ENCODE measurements at regions not wholly inside any gene's neighbourhood (a gene's known extent, or its start where the extent isn't known, plus 50 kb on each side); places are given as distances from the start of the nearest gene placed in this dataset.

DNA sequence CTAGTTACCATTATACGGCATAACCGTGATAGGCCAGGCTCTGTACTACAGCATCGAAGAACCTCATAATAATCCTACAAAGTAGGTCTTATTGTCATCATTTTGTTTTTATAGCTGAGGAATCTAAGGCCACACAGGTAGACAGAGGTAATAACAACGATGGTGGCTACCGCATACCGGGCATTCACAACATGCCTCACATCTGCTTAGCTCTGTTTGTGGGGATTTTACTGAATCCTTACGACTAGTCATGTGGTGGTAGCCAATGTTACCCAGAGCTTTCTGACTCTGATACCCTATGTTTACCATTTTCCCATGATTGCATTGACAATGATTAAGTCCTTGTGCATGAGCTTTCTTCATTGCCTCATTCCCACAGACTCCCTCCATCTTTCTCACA lies 269.4 kb downstream of the TCF7L2 start:
- TF ChIP-seq TAF1 (IDR thresholded peaks at IDR 0.05; ENCODE audit: low read depth, low read length): no peak
- TF ChIP-seq SPI1 (IDR thresholded peaks at IDR 0.05; ENCODE audit: low read depth, low read length): no peak
- no peak for TF ChIP-seq PAX5 (IDR thresholded peaks at IDR 0.05; ENCODE audit: insufficient read depth, low read length, severe bottlenecking)
- TF ChIP-seq POU2F2 (IDR thresholded peaks at IDR 0.05; ENCODE audit: low read depth, low read length): no peak
- no peak for TF ChIP-seq POLR2AphosphoS5 (IDR thresholded peaks at IDR 0.05; ENCODE audit: low read depth, low read length)
- no peak for TF ChIP-seq POLR2A (IDR thresholded peaks at IDR 0.05; ENCODE audit: low read depth, low read length)
- FAIRE-seq (no peak), DNase-seq (ENCODE audit: insufficient read length, low spot score) (no peak)

GRCh38 chr10:113221756-113222168 lies 271.7 kb downstream of the TCF7L2 start:
- DNase-seq (ENCODE audit: insufficient read length, low spot score): no peak
- TF ChIP-seq POLR2AphosphoS5 (IDR thresholded peaks at IDR 0.05; ENCODE audit: low read depth, low read length) (no peak), PAX5 (IDR thresholded peaks at IDR 0.05; ENCODE audit: insufficient read depth, low read length, severe bottlenecking) (no peak), TAF1 (IDR thresholded peaks at IDR 0.05; ENCODE audit: low read depth, low read length) (no peak), SPI1 (IDR thresholded peaks at IDR 0.05; ENCODE audit: low read depth, low read length) (no peak), POLR2A (IDR thresholded peaks at IDR 0.05; ENCODE audit: low read depth, low read length) (no peak), POU2F2 (IDR thresholded peaks at IDR 0.05; ENCODE audit: low read depth, low read length) (no peak)
- FAIRE-seq: no peak

DNA sequence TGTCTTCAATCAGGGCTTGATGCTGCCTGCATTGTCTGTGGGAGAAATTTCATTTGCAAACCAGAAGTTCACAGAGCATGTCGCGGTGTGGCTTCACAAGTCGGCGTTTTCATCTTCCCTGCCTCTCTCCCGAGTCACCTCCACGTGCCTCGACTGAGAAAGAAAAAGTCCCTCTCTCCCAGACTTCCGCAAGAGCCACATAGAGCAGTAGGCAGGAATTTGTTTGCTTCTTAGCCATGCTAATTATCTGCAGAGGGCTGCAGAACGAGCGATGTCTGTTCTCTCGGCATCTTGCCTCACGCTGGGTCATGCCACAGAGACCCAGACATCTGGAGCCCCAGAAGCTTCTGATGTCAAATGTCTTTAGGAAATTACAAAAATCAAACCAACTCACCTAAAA lies 272.2 kb downstream of the TCF7L2 start:
- DNase-seq (ENCODE audit: insufficient read length, low spot score) (no peak), FAIRE-seq (no peak)
- TF ChIP-seq POLR2A (IDR thresholded peaks at IDR 0.05; ENCODE audit: low read depth, low read length) (no peak), POU2F2 (IDR thresholded peaks at IDR 0.05; ENCODE audit: low read depth, low read length) (no peak), POLR2AphosphoS5 (IDR thresholded peaks at IDR 0.05; ENCODE audit: low read depth, low read length) (no peak), PAX5 (IDR thresholded peaks at IDR 0.05; ENCODE audit: insufficient read depth, low read length, severe bottlenecking) (no peak), TAF1 (IDR thresholded peaks at IDR 0.05; ENCODE audit: low read depth, low read length) (no peak), SPI1 (IDR thresholded peaks at IDR 0.05; ENCODE audit: low read depth, low read length) (no peak)

DNA sequence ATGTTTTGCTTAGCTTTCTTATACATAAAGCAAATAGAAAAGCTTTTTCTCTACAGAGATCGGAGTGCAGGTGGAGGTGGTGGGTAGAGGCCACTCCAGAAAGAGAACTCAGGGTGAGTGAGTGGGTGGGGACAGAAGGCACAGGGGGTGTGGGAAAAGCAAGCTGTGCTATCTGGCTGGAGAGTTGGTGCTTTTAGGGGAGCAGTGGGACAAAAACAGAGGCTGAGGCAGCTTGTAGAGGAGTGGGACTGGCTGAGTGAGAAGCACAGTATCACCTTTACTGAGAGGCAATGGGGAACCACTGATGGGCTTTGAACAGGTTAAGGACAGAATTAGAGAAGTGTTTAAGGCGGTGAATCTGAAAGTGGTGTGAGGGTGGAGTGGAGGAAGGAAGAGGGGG lies 275.3 kb downstream of the TCF7L2 start:
- no peak for FAIRE-seq

DNA sequence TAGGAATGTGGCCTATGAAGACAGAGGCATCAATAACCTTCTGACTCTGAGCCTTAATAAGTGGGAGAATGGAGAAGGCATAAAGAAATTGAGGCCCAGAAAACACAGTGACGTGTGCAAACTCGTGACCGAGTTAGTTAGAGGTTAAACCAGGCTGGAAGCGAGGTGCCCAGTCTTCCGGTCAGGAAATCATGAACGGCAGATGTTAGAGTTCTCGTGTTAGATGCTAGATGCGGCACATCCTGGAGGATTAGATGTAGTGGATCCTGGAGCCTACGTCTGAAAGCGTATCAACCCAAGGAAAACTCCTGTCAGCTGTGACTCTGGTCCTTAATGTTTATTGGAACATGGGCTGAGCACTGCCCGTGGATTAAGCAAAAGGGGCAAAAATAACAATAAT lies 275.9 kb downstream of the TCF7L2 start:
- DNase-seq (ENCODE audit: insufficient read length, low spot score) (no peak), FAIRE-seq (no peak)
- TF ChIP-seq POU2F2 (IDR thresholded peaks at IDR 0.05; ENCODE audit: low read depth, low read length): no peak

More for the DNA sequence above, 275.3 kb downstream of the TCF7L2 start:
- TF ChIP-seq POLR2A (IDR thresholded peaks at IDR 0.05; ENCODE audit: low read depth, low read length) (no peak), TAF1 (IDR thresholded peaks at IDR 0.05; ENCODE audit: low read depth, low read length) (no peak), POLR2AphosphoS5 (IDR thresholded peaks at IDR 0.05; ENCODE audit: low read depth, low read length) (no peak), POU2F2 (IDR thresholded peaks at IDR 0.05; ENCODE audit: low read depth, low read length) (no peak), SPI1 (IDR thresholded peaks at IDR 0.05; ENCODE audit: low read depth, low read length) (no peak)
- no peak for DNase-seq (ENCODE audit: insufficient read length, low spot score)

DNA sequence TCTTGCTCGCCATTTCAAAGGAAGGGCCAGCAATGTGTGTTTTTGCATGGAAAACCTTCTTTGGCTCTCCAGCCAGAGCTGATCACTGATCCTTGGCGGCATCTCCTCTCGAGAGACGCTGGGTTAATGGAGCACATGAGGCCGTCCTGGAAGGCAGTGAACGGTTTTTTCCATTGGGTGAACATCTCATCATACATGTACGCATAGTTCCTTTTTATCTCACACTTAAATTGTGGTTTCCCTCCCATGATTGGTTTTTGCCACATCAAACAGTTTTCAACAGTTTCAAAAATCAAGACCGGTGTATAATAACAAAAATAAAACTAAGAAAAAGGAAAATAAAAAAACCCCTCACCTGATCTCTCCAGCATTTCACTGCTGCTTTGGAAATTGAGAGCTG lies 276.4 kb downstream of the TCF7L2 start:
- FAIRE-seq (no peak), DNase-seq (ENCODE audit: insufficient read length, low spot score) (no peak)
- no peak for TF ChIP-seq SPI1 (IDR thresholded peaks at IDR 0.05; ENCODE audit: low read depth, low read length)
- TF ChIP-seq TAF1 (IDR thresholded peaks at IDR 0.05; ENCODE audit: low read depth, low read length): no peak
- TF ChIP-seq POLR2AphosphoS5 (IDR thresholded peaks at IDR 0.05; ENCODE audit: low read depth, low read length): no peak
- no peak for TF ChIP-seq POU2F2 (IDR thresholded peaks at IDR 0.05; ENCODE audit: low read depth, low read length)
- no peak for TF ChIP-seq PAX5 (IDR thresholded peaks at IDR 0.05; ENCODE audit: insufficient read depth, low read length, severe bottlenecking)
- TF ChIP-seq POLR2A (IDR thresholded peaks at IDR 0.05; ENCODE audit: low read depth, low read length): no peak

DNA sequence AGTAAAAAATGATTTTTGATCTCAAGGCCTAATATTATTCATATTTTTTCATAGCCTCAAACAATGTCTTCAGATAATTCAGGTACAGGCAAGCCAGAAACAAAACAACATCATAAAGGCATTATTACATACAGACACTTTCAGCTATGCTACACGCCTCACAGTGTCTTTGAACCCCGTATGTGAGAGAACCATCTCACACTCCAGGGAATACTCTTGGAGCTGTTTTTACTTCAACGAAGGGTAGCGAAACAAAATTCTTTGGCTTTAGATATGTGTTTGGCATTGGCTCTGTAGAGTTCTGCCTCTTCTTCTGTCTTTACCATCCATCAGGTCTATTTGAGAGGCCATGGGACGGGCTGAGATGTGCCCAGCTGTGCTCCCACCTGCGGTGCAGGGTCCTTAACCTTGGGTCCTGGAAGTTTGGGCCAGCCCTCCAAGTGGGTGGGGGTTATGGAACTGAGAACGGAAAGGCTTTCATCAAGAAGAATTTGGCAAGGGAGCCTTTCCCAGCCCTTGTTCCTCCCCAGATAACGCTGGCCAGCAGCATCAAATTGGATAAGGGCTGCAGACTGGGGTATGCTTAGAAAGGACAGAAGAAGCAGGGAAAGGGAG lies 276.9 kb downstream of the TCF7L2 start:
- DNase-seq (ENCODE audit: insufficient read length, low spot score) (no peak), FAIRE-seq (no peak)
- TF ChIP-seq POU2F2 (IDR thresholded peaks at IDR 0.05; ENCODE audit: low read depth, low read length) (no peak), SPI1 (IDR thresholded peaks at IDR 0.05; ENCODE audit: low read depth, low read length) (no peak)

DNA sequence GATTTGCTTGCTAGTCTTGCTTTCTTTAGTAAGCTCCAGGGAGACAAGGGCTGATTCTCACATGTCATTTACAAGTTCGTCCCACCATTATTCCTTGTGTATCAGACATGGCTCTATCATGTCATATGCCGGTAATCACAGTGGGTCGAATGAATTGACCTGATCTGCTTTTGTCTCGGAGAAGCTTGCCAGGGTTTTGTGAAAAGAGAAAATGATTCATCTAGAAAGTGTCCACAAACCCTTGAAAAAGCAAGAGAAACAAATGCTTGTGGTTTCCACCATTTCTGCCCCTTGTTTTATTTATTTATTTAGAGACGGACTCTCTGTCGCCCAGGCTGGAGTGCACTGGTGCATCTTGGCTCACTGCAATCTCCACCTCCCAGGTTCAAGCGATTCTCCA lies 278.5 kb downstream of the TCF7L2 start:
- FAIRE-seq (no peak), DNase-seq (ENCODE audit: insufficient read length, low spot score) (no peak)
- no peak for TF ChIP-seq SPI1 (IDR thresholded peaks at IDR 0.05; ENCODE audit: low read depth, low read length)
- TF ChIP-seq POLR2AphosphoS5 (IDR thresholded peaks at IDR 0.05; ENCODE audit: low read depth, low read length): no peak
- no peak for TF ChIP-seq POLR2A (IDR thresholded peaks at IDR 0.05; ENCODE audit: low read depth, low read length)
- TF ChIP-seq POU2F2 (IDR thresholded peaks at IDR 0.05; ENCODE audit: low read depth, low read length): no peak
- no peak for TF ChIP-seq PAX5 (IDR thresholded peaks at IDR 0.05; ENCODE audit: insufficient read depth, low read length, severe bottlenecking)
- no peak for TF ChIP-seq TAF1 (IDR thresholded peaks at IDR 0.05; ENCODE audit: low read depth, low read length)

DNA sequence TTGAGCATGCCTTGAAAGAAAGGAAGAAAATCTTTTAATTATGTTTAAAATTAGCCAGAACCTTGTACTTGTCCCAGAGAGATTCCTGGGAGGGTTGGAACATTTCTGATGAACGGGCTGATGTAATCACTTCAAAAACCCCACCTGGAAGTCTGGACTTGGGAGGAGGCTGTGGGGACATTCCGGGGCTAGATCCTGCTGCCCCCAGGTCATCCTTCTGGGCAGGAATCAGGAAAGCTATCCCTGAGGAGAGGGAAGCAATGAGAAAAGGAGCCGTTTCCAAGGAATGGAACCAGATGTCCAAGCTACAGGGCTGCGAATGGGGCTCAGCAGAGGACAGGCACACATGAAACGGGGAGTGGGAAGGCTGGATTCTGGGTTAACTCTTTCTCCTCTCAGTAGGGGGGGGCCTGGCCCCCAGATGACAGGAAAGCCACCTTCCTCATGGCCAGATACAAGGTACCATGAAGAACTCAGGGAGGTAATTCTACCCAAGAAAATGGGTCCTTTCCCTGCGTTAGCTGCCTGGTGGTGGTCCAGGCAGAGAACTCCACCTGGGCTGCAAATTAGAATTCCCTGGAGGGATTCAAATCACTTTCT lies 280.1 kb downstream of the TCF7L2 start:
- FAIRE-seq (no peak), DNase-seq (ENCODE audit: insufficient read length, low spot score) (no peak)
- no peak for TF ChIP-seq PAX5 (IDR thresholded peaks at IDR 0.05; ENCODE audit: insufficient read depth, low read length, severe bottlenecking)
- TF ChIP-seq TAF1 (IDR thresholded peaks at IDR 0.05; ENCODE audit: low read depth, low read length): no peak
- TF ChIP-seq SPI1 (IDR thresholded peaks at IDR 0.05; ENCODE audit: low read depth, low read length): no peak
- no peak for TF ChIP-seq POLR2A (IDR thresholded peaks at IDR 0.05; ENCODE audit: low read depth, low read length)
- TF ChIP-seq POLR2AphosphoS5 (IDR thresholded peaks at IDR 0.05; ENCODE audit: low read depth, low read length): no peak
- no peak for TF ChIP-seq POU2F2 (IDR thresholded peaks at IDR 0.05; ENCODE audit: low read depth, low read length)

DNA sequence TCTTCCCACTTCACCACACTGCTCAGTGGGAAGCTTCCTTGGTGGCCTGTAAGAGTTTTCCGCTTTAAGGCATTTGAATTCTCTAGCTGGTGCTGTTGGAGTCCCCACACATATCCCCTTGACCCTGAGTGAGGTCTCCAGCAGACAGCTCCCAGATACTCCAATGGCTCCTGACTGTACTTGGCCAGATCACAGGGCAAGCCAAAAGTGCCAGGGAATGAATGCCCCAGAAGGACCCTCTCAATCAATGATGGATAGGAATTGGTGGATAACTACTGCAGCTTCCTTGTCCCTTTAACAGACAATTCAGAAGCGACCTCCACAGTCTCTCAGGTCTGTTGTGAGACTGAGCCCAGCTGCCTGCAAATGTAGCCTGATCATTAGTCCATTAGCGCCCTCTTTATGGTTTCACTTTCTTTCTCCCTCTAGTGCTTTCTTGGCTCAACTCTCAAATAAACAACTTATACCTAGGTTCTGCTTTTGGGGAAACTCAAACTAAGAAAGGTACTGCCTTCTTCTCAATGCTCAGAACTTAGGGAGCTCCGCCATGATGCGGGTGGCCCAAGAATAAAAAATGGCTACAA lies 283.0 kb downstream of the TCF7L2 start:
- TF ChIP-seq SPI1 (IDR thresholded peaks at IDR 0.05; ENCODE audit: low read depth, low read length): no peak
- TF ChIP-seq PAX5 (IDR thresholded peaks at IDR 0.05; ENCODE audit: insufficient read depth, low read length, severe bottlenecking): no peak
- no peak for TF ChIP-seq TAF1 (IDR thresholded peaks at IDR 0.05; ENCODE audit: low read depth, low read length)
- no peak for TF ChIP-seq POLR2A (IDR thresholded peaks at IDR 0.05; ENCODE audit: low read depth, low read length)
- no peak for TF ChIP-seq POLR2AphosphoS5 (IDR thresholded peaks at IDR 0.05; ENCODE audit: low read depth, low read length)
- TF ChIP-seq POU2F2 (IDR thresholded peaks at IDR 0.05; ENCODE audit: low read depth, low read length): no peak
- FAIRE-seq: no peak
- DNase-seq (ENCODE audit: insufficient read length, low spot score): no peak

All from GM12891 (cell line).